GM18873 (cell line): ENCODE measurements at regions not wholly inside any gene's neighbourhood (a gene's known extent, or its start where the extent isn't known, plus 50 kb on each side); places are given as distances from the start of the nearest gene placed in this dataset.
"Not testable (repeated sequence)": the region's sequence is repeated elsewhere in the genome, so short reads cannot be mapped to it uniquely, and the experiment has no call there.

ENCODE experiments used
- ATAC-seq: cut with Tn5 transposase; IDR thresholded peaks from one replicate; pipeline ENCODE4 v1.9.1; 2021; ENCODE audit warnings: mild to moderate bottlenecking, moderate library complexity, moderate number of reproducible peaks; ENCODE audit not compliant: unreplicated experiment, low FRiP score

DNA sequence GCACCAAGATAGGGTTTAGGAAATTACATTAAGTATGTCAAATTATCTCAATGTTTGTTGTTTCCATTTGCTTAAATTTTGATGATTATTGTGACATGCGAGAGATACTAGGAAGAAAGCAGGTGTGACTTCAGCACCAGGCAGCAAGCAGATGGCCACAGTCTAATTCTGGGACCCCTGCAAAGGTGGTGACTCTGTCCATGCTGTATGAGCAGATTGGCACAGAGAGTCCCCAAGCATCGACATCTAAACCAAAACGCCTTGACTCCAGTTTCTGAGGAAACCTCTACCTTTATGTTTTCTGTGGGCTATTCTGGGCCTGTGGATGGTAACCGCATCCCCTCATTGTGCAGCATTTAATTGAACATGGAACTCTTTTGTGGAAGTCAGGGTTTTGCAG is 670.1 kb upstream of the TMEM132C start:
- no peak for ATAC-seq

GRCh38 chr12:127599436-127599835 is 667.5 kb upstream of the TMEM132C start:
- ATAC-seq, result no peak

DNA sequence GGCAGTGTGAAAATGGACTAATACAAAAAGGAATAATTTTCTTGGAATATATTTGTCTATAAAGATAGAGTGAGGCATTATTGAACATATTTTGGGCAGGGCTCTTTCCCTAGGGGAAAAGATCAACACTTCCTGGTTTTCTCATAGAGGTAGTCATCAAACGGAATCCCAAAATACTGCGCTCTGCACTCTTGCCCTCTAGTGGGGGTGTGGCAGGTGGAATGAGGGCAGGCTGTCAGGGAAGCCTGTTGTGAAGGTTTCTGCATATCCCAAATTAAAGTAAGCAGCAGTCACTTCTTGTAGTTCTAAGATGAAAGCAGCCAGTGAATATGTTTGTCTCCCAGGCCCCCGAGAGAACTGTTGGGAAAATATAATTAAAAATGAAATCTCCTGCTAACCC is 666.8 kb upstream of the TMEM132C start:
- no peak for ATAC-seq

DNA sequence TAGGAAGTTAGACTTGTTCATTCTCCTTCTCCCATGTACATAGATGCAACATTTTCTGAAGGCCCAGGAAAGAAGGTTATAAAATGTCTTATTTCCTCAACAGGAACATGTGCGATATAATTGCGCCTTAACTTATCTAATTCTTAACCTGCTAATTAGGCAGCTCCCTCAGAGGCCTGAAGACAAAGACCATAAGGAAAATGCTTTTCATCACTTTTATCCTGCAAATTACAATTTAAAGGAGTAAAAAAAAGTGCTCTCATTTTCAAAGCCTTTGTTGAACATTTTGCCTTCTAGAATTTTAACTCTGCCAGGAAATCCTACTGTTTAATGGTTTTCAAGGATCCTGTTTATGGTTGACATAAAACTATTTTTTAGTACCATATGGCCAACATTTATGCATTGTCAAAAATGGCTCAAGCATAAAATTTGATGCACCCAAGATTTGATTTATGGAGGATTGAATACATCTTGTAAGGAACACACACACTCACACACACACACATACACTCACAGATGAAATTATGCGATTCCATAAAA is 660.4 kb upstream of the TMEM132C start:
- no peak for ATAC-seq

DNA sequence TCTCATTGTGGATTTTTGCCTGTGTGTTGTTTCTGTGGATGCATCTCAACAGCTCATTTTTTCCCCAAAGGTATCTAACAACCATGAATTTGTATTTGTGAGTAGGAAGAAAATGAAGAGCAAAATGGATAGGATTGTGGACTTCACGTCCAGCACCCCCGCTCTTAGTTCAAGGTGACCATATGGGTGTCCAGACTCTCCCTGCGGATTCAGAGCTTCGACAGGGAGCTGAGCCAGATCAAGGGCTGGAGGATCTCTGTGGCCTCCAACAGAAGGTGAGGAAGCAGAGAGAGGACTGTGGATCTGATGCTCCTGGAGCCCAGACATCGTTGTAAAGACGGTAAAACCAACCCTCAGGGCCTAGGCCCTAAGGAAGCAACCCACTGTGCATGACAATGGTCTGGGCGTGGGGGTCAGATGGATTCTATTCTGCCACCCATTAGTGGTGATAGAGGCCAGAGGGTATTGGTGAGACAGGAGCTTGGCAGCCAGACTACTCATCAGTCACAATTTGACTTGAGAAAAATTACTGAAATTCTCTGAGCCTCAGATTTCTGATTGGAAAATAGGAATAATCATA is 659.7 kb upstream of the TMEM132C start:
- no peak for ATAC-seq

DNA sequence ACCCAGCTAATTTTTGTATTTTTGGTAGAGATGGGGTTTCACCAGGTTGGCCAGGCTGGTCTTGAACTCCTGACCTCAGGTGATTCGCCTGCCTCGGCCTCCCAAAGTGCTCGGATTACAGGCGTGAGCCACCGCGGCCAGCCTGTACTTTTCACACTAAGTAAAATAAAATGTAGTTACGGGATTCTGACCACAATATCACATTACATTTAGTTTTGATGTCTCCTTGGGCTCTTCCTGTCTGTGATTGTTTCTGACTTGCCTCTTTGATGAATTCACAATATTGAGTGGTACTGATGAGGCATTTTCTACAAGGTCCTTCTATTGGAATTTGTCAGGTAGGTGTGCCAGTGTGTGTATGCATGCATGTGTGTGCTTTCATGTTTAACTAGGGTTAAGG is 658.6 kb upstream of the TMEM132C start:
- not testable (repeated sequence) for ATAC-seq

DNA sequence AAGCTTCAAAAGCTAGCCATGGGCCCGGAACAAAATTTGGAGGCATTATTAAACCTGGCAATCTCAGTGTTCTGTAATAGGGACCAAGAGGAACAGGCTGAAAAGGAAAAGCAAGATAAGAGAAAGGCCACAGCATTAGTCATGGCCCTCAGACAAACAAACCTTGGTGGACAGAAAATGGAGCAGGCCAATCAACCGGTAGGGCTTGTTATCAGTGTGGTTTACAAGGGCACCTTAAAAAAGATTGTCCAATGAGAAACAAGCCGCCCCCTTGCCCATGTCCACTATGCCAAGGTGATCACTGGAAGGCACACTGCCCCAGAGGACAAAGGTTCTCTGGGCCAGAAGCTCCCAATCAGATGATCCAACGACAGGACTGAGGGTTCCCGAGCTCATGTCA is 653.9 kb upstream of the TMEM132C start:
- no peak for ATAC-seq

DNA sequence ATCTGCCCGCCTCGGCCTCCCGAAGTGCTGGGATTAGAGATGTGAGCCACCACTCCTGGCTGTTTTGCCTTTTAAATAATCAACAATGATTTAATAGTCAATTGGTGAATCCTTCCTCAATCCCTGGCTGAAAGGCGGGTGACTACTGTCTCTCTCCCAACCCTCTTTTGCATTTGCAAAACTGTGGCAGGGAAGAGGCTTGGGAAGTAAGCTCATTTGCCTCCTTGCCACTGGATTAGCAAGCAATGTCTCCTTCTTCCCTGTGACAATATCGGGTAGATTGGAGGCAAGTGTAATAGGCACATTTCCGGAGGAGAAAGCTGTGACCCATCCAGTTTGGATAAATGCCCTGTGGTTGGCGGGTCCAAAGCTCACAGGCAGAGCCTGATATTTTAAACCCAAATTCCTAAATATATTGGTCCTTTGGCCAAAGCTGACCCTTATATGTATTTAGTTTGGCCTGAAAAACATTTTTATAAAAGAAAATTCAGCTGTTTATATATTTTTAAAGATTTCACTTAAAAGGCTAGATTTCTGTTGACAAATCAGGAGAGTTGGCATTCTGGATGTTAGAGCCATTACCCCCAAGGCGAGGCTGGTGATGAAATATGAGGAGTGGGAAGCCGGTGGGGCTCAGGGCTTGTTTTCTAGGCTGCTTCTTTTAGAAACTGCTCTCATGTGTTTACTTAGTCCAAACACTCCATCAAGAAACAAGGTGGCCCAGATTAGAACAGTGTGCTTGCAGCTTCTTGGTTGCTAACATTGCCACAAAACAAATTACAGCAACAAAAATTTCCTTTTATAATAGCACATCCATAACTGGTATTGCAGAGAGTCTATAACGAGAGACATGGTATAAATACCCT is 646.9 kb upstream of the TMEM132C start:
- no peak for ATAC-seq

DNA sequence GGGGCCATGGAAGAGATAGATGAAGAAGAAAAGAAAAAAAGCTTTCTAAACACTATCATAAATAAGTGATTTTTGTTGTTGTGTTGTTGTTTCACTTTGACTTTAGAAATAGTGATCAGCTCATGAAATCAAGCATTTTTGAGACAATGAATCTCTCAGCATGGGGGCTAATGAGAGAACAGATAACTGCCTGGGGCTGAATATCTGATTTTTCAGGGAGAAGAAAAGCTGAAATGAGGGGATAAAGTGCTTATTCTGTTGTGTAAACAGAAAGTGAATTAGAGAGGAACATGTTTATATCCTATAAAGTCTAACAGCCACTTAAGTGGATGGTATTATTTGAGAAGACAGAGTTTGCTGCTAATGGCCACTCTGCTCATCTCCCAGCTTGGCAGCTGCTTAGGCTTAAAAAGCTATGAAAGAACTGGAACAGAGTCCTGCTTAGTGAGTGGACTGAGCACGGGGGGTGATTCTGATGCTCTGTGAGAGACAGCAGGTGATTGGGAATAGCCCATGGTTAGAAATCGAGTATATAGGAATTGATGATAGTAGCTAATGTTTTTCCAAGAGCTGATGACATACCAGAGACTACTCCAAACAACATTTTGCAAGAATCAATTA is 646.1 kb upstream of the TMEM132C start:
- ATAC-seq, result no peak

DNA sequence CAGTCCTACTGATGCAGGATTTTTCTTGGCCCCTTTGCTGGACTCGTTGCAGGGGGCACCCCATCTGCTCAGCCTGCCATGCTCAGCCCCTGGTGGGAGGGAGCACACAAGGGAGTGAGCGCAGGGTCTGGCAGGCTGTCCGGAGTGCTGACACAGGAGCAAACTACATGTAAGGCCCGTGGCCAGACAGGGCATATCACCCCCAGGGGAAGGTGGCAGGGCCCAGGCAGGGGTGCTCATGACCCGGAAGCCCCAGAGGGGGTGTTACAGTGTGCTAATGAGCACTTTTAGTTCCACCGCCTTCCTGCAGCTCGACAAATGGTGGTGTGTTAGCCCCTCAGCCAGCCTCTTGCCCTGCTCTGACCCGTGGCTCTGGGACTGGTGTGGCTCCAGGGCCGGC is 645.6 kb upstream of the TMEM132C start:
- no peak for ATAC-seq

DNA sequence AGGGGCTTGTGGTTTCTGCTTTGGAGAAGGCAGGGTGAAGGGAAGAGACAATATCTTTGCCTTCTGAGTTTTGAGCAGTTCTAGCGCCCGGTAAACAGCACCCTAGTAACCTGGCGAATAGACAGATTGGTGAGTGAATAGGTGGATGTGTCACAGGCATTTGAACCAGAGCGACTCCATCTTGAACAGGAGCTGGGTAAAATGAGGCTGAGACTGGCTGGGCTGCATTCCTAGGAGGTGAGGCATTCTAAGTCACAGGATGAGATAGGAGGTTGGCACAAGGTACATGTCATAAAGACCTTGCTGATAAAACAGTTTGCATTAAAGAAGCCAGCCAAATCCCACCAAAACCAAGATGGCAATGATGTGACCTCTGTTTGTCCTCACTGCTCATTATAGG is 643.6 kb upstream of the TMEM132C start:
- no peak for ATAC-seq

GRCh38 chr12:127625176-127625771 is 641.7 kb upstream of the TMEM132C start:
- ATAC-seq, result no peak

- no peak for ATAC-seq
Observed at GRCh38 chr12:127628645-127629044, 638.3 kb upstream of the TMEM132C start.

DNA sequence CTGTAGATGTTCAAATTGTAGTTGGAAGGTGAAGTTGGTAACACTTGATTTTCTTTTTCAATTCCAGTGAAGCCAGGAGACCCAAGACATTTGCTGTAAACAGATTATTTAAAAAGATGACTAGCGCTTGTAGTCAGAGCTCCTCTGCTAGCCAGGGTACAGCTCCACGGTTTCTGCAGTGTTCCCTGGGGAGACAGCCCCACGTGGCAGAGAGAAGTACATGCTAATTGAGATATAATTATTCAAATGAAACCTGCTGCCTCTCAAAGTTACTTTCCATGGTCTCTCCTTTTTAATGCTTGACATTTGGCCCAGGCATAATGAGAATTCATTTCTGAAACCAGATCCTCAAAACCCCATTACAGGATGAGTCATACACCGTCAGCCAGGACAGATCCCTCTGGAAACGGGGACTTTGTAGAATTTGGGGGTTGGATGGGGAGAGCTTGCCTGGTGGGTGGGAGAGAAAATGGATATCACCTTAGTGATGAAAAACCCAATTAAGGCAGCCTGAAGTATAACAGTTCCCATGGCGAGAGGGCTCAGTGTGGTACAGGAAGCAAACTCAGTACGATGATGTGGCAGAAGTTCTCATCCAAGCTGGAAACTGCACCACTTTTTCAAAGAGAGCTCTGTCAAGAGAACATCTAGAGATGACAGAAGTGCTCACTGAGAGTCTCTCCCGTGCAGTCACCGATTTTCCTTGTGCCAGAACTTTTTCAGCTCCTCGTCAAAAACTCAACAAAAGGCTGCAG is 637.7 kb upstream of the TMEM132C start:
- ATAC-seq, result no peak

DNA sequence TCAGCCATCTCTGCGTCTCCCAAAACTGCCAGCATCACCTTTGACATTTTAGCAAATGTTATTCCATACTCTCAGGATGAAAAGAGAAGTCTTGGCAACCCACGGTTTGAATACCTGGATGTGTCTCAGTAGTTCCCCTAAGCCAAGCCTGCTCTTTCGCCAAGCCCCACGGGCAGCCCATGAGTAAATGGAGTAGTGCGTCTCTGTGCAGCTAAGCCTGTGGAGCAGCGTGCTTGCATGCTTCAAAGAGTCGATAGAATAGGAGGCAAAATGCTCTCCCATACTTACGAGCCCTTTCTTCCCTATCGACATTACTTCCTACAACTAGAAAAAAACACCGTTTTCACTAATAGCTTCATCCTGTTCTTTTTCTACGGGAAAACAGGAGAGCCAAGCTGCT is 634.5 kb upstream of the TMEM132C start:
- no peak for ATAC-seq

DNA sequence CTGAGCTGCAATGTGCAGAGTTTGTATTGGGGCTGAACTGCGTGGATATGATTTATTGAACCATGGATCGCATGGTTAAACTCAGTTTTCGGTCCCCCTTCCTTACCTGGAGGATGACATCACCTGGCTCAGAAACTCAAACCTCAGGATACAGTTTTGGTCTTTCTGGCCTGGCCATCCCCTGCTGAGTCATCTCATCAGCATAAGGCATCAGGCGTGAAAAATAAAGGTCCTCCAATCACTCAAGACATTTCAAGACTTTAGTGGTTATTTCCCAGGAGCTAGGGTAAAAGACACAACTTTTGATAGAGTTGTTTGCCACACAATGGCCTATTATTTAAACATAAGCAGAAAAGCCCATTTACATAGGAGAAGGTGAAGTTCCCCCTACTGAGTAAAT is 631.1 kb upstream of the TMEM132C start:
- no peak for ATAC-seq

GRCh38 chr12:127636882-127637281 is 630.1 kb upstream of the TMEM132C start:
- no peak for ATAC-seq

DNA sequence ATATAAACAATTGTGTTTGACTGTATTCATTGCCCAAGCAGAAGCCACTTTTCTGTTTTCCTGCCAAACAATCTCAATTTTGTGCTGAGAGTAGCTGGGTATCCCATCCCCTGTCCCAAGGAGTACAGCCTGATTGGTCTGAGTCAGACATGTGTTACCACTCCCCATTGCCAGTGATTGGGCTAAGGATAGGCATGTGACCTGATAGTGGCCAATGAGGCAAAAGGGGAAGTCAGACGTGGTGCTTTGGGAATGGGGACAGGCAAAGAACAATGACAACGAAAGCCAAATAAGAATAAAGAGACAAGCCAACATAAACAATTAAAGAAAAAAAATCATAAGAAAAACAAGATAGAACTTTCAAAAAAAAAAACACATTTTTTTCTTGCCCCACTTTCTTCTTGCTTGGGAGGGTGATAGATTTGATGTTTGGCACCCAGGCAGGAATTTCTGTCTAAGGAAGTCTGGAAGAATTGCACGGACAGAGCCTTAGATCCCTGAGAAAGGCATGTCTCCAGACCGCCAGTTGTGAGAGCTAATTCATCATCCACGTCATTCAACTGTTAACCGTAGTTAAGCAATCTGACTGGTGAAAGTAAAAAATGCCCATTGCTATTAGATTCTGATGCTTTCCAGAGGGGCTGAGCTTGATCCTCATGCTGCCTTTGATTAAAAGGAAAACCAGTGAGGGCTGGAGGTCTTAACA is 626.6 kb upstream of the TMEM132C start:
- ATAC-seq, result no peak

DNA sequence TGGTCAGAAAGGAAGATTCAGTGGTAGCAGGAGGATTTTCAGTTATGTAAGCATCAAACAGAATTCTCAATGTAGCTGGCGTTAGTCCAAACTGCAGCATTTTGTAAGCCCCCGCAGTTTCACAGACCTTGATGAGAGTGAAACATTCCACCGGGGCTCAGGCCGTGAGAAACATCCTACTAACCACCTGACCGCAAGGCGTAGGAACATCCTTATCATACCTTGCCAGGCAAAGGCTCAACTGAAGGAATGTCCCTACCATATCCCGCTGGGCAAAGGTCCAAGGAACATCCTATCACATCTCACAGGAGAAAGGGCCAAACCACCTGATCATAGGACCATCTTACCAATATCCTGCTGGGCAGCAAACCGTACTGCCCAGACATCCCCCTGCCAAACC is 624.8 kb upstream of the TMEM132C start:
- no peak for ATAC-seq

DNA sequence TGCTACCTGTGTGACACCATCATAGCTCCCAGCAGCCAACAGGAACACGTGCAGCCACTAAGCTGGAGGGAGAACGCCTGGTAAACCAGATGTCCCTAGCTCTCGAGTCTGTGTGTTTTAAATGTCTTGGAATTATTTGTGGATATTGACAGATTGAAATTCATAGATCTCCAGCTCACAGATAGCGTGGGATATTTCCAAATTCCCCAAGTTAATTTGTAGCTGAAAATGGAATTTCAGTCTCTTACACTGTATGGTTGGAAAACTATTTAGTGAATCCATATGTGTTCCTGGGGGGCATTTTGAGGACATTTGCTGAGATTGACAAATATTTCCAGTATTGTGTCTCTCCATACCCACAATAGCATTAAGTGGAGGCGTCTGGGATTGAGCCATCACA is 618.6 kb upstream of the TMEM132C start:
- no peak for ATAC-seq
